NCI-H1092 treated with DMSO at 0.1 percent for 48 hours (cell line): ENCODE measurements at regions not wholly inside any gene's neighbourhood (a gene's known extent, or its start where the extent isn't known, plus 50 kb on each side); places are given as distances from the start of the nearest gene placed in this dataset.

Source experiments
- DNase-seq: peaks from one replicate; lab custom pipeline; 2025; lab: John Stamatoyannopoulos, UW

- no peak for DNase-seq
These were observed 60.3 kb downstream of the AVPR1A start for GRCh38 chr12:63090716-63091115.

DNA sequence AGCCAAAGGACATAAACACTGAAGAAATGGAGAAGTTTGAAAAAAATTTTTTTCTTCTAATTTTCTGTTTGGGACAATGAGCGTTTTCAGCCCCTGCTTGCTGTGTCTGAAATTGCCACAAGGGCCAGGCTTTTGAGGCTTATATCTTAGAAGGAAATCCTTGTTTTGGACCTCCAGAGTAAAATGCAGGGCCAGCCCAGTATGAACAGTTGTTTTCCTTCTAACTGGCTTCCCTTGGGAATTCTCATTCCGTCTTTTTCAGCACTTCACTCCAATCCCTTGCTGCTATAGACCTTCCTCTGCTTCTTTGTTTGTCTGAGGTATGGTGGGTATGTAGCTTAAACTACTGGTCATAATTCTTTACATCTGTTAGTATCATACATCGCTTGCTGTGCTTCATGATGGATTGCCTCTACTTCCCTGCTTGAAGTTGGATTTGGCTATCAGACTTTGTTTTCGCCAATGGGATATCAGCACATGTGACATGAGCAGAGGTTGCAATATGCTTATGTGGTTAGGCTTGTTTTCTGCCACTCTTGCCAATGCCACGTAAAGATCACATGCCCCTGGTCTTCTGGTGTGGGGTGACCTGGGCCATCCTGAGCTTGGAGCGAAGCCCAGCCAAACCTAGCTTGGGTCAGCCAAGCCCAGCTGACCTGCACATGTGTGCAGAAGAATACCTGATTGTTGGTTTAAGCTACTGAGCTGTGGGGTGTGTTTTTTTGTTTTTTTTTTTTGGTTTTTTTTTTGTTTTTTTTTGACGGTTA lies 64.7 kb downstream of the AVPR1A start:
- no peak for DNase-seq

DNA sequence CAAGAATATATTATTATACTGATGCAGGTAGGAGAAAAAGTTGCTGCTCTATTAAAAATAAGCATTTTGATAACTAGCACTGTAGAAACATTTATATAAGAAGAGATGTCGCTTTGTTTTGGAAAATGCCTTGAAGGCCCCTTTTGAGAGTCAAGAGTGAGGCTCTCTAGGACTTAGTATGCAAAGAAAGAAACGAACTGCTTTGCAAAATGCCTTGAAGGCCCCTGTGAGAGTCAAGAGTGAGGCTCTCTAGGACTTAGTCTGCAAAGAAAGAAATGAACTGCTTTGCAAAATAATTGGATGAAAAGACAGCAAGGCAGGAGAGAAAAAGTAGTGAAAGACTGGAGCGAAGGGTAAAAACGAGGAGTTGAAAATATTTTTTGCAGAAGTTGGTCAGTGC lies 65.9 kb downstream of the AVPR1A start:
- DNase-seq = no peak

DNA sequence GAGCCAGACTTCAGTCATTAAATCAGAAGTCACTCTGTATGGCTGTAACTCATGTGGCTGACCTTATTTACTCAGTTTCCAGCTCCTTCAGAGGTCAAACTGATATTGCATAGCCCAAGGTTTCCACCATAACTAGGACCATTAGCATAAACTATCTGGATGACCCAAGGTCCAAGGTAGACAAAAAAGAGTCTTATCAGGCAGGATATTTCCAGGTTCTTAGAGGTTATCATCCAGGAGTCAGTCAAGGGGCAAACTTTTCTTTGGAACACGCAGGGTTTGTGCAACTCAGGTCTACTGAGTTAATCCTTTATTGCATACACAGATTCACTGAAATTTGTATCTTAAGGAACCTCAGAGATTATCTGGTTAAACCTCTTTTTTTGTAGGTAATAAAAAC lies 66.5 kb downstream of the AVPR1A start:
- DNase-seq = no peak

- DNase-seq = no peak
These were observed 68.0 kb downstream of the AVPR1A start for GRCh38 chr12:63083046-63083445.

DNA sequence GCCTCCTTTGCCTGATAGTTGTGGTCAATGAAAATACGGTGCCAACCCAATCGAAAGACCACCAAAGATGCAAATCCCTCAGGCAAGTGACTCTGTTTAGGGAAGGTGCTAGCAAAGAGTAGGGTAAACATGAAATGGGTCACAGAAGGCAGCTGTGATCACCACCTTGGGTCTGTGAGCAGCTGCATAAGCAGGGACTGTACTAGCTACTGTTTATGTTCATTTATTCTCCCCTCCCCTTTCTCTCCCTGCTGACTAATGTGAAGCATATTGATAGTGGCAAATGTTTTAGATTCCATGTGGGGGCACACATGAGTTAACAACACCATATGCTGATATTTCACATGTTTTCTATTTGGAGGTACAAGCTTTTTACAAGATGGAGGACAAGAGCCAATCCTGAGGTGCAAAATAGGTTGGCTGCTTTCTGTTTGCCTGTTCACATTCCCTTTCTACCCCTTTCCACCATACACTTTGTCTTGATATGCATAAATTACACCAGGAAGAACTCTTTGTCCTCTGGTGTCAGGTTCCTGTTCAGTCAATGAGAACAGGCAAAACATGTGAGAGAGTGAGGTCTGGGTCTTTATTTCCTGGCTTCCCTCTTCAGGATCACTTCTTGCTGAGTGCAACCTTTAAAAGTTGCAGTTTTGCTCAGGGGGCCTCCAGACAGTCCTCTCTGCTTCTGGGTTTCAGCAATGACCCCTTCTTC lies 71.1 kb downstream of the AVPR1A start:
- no peak for DNase-seq

DNA sequence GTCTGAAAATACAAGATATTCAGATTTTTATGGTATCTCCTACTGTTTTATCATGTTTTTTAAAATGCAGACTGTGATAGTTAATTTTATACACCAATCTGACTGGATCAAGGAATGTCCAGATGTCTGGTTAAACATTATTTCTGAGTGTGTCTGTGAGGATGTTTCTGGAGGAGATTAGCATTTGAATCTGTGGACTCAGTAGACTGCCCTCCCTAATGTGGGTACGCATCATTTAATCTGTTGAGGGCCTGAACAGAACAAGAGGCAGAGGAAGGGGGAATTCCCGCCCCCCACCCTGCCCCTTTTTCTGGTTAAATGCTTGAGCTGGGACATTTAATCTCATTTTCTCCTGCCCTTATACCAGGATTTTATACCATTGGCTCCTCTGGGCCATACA lies 72.1 kb downstream of the AVPR1A start:
- no peak for DNase-seq

DNA sequence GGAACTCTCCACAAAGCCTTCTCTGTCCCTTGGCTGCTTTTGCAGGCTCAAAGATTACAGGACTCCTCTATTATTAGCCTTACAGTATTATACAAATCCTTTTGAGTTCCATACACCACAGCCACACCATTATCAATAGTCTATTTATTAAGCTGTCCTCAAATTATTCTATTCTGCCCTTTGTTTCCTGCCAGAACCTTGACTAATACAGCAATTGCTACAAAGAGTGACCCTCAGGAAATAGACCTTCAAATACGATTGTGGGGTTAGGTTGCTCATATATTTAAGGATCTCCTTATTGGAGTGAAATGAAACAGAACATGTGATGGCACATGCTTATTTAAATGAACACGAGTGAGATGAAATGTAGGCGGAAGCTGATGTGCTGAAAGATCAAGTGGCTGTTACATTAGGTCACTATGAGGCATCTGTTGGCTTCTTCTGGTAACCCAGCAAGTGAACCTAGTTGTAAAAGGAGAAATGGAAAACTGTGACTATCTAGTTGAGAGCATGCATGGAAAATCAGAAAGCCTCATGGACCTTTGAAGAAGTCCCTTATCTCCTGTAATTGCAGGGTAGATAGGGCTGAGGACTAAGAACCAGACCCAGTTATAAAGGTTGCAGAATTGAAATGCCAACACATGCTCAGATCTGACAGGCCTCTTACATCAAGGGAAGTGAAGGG lies 75.5 kb downstream of the AVPR1A start:
- no peak for DNase-seq

DNA sequence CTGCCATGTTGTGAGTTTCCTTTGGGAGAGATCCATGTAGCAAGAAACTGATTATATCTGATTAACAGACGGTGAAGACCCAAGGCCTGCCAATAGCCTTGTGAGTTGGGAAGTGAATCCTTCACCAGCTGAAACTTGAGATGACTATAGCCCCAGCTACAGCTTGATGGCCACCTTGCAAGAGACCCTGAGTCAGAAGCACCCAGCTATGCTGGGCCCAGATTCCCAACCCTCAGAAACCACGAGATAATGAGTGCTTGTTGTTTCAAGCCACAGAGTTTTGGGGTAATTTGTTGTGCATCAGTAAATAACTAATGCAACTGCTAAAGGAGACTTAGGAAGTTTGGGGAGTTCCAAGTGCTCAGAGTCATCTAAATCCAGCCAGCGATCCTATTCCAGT lies 80.3 kb downstream of the AVPR1A start:
- no peak for DNase-seq

- DNase-seq = no peak
These were observed 81.0 kb downstream of the AVPR1A start for GRCh38 chr12:63069860-63070617.

- DNase-seq = peak; percentile 30
These were observed 82.1 kb downstream of the AVPR1A start for GRCh38 chr12:63068857-63069442.

- DNase-seq = peak; percentile 5
These were observed 84.2 kb downstream of the AVPR1A start for GRCh38 chr12:63066782-63067181.

GRCh38 chr12:63066136-63066535 lies 84.9 kb downstream of the AVPR1A start:
- DNase-seq = no peak

- DNase-seq = no peak
These were observed 86.9 kb downstream of the AVPR1A start for GRCh38 chr12:63064080-63064479.

- no peak for DNase-seq
These were observed 94.4 kb downstream of the AVPR1A start for GRCh38 chr12:63056649-63057048.

- no peak for DNase-seq
These were observed 98.3 kb downstream of the AVPR1A start for GRCh38 chr12:63052696-63053095.

GRCh38 chr12:63047146-63047545 lies 103.9 kb downstream of the AVPR1A start:
- no peak for DNase-seq

GRCh38 chr12:63045020-63045860 lies 105.8 kb downstream of the AVPR1A start:
- DNase-seq = no peak

GRCh38 chr12:63042646-63043045 lies 107.7 kb upstream of the PPM1H start:
- DNase-seq = no peak

- no peak for DNase-seq
These were observed 106.7 kb upstream of the PPM1H start for GRCh38 chr12:63041601-63042000.
